ENCODE measurements at regions not wholly inside any gene's neighbourhood (a gene's known extent, or its start where the extent isn't known, plus 50 kb on each side); places are given as distances from the start of the nearest gene placed in this dataset.

- Histone ChIP-seq H4K20me1 (ENCODE audit: insufficient read depth, low read length) (no peaks in the 10 kb centered on the region), H3K9me3 (ENCODE audit: insufficient read depth, low read length) (no peaks in the 10 kb centered on the region), H3K79me2 (ENCODE audit: low read length) (no peaks in the 10 kb centered on the region), H3K4me2 (ENCODE audit: low read length) (no peak overlapping the region), H2AFZ (ENCODE audit: low read depth, low read length) (no peak overlapping the region), H3K36me3 (replicated peaks; ENCODE audit: low read depth, low read length) (no peaks in the 10 kb centered on the region), H3K4me3 (ENCODE audit: low read length) (no peak overlapping the region), H3K27me3 (ENCODE audit: low read depth, low read length) (no peaks in the 10 kb centered on the region), H3K9ac (ENCODE audit: low read length) (no peak overlapping the region), H3K4me1 (ENCODE audit: low read length) (no peaks in the 10 kb centered on the region), H3K27ac (ENCODE audit: low read length) (no peak overlapping the region)
- no peak for TF ChIP-seq CTCF (IDR thresholded peaks at IDR 0.05; ENCODE audit: low read depth, low read length)
- TF ChIP-seq EZH2phosphoT487 (IDR thresholded peaks at IDR 0.05; ENCODE audit: low read depth): no peak
These were observed 834.7 kb upstream of the KCND2 start for GRCh38 chr7:119438315-119438714.

- H3K4me3 ChIP-seq (ENCODE audit: low read length): no peak overlapping the region
- no peak overlapping the region for H3K4me2 ChIP-seq (ENCODE audit: low read length)
- no peak for TF ChIP-seq CTCF (IDR thresholded peaks at IDR 0.05; ENCODE audit: low read depth, low read length)
- no peak for TF ChIP-seq EZH2phosphoT487 (IDR thresholded peaks at IDR 0.05; ENCODE audit: low read depth)
- H3K27ac ChIP-seq (ENCODE audit: low read length): no peak overlapping the region
- no peaks in the 10 kb centered on the region for H3K27me3 ChIP-seq (ENCODE audit: low read depth, low read length)
- no peak overlapping the region for H3K9ac ChIP-seq (ENCODE audit: low read length)
- no peaks in the 10 kb centered on the region for H3K9me3 ChIP-seq (ENCODE audit: insufficient read depth, low read length)
- H3K4me1 ChIP-seq (ENCODE audit: low read length): no peaks in the 10 kb centered on the region
- H3K36me3 ChIP-seq (replicated peaks; ENCODE audit: low read depth, low read length): no peaks in the 10 kb centered on the region
- H4K20me1 ChIP-seq (ENCODE audit: insufficient read depth, low read length): no peaks in the 10 kb centered on the region
- no peaks in the 10 kb centered on the region for H3K79me2 ChIP-seq (ENCODE audit: low read length)
- H2AFZ ChIP-seq (ENCODE audit: low read depth, low read length): no peak overlapping the region
These were observed 833.8 kb upstream of the KCND2 start for GRCh38 chr7:119439192-119439591.

- Histone ChIP-seq H4K20me1 (ENCODE audit: insufficient read depth, low read length) (no peaks in the 10 kb centered on the region), H3K4me1 (ENCODE audit: low read length) (no peaks in the 10 kb centered on the region), H3K36me3 (replicated peaks; ENCODE audit: low read depth, low read length) (no peaks in the 10 kb centered on the region), H3K9me3 (ENCODE audit: insufficient read depth, low read length) (no peaks in the 10 kb centered on the region), H3K27me3 (ENCODE audit: low read depth, low read length) (no peaks in the 10 kb centered on the region), H3K4me3 (ENCODE audit: low read length) (no peak overlapping the region), H2AFZ (ENCODE audit: low read depth, low read length) (no peak overlapping the region), H3K79me2 (ENCODE audit: low read length) (no peaks in the 10 kb centered on the region), H3K27ac (ENCODE audit: low read length) (no peak overlapping the region), H3K9ac (ENCODE audit: low read length) (no peak overlapping the region), H3K4me2 (ENCODE audit: low read length) (no peak overlapping the region)
- TF ChIP-seq CTCF (IDR thresholded peaks at IDR 0.05; ENCODE audit: low read depth, low read length) (no peak), EZH2phosphoT487 (IDR thresholded peaks at IDR 0.05; ENCODE audit: low read depth) (no peak)
These were observed 820.6 kb upstream of the KCND2 start for GRCh38 chr7:119452401-119452800.

GRCh38 chr7:119465798-119466305 is 807.1 kb upstream of the KCND2 start:
- no peaks in the 10 kb centered on the region for H4K20me1 ChIP-seq (ENCODE audit: insufficient read depth, low read length)
- no peaks in the 10 kb centered on the region for H3K36me3 ChIP-seq (replicated peaks; ENCODE audit: low read depth, low read length)
- no peak overlapping the region for H3K27ac ChIP-seq (ENCODE audit: low read length)
- no peaks in the 10 kb centered on the region for H3K4me1 ChIP-seq (ENCODE audit: low read length)
- no peak overlapping the region for H3K4me3 ChIP-seq (ENCODE audit: low read length)
- no peak for TF ChIP-seq CTCF (IDR thresholded peaks at IDR 0.05; ENCODE audit: low read depth, low read length)
- no peak for TF ChIP-seq EZH2phosphoT487 (IDR thresholded peaks at IDR 0.05; ENCODE audit: low read depth)
- H3K9ac ChIP-seq (ENCODE audit: low read length): no peak overlapping the region
- H3K4me2 ChIP-seq (ENCODE audit: low read length): no peak overlapping the region
- no peaks in the 10 kb centered on the region for H3K9me3 ChIP-seq (ENCODE audit: insufficient read depth, low read length)
- H2AFZ ChIP-seq (ENCODE audit: low read depth, low read length): no peak overlapping the region
- no peaks in the 10 kb centered on the region for H3K79me2 ChIP-seq (ENCODE audit: low read length)
- no peaks in the 10 kb centered on the region for H3K27me3 ChIP-seq (ENCODE audit: low read depth, low read length)

Measured in OCI-LY3 (cell line).